T follicular helper cell (primary cell): ENCODE measurements at regions not wholly inside any gene's neighbourhood (a gene's known extent, or its start where the extent isn't known, plus 50 kb on each side); places are given as distances from the start of the nearest gene placed in this dataset.

Experiments
- DNase-seq: peaks from one replicate; pipeline ENCODE4 v3.0.0-alpha.2; 2020; ENCODE audit warnings: low read depth

- DNase-seq = no peak
Observed at GRCh38 chr3:194084284-194084683, 51.7 kb upstream of the HES1 start.
